ENCODE measurements at regions not wholly inside any gene's neighbourhood (a gene's known extent, or its start where the extent isn't known, plus 50 kb on each side); places are given as distances from the start of the nearest gene placed in this dataset.

GRCh38 chr3:165434516-165434915 is 238.3 kb upstream of the SLITRK3 start:
- ChIA-PET CTCF (ENCODE audit: low intra/inter-chr PET ratio, low total read pairs) (no interaction called here), POLR2A (no interaction called here)
- Histone ChIP-seq H3K4me2 (ENCODE audit: low read depth, low read length) (no peak overlapping the region), H4K20me1 (ENCODE audit: insufficient read depth, low read length) (no peaks in the 10 kb centered on the region), H3K27ac (ENCODE audit: extremely low read length, insufficient read depth, low read length) (no peak overlapping the region), H3K4me3 (replicated peaks in 1 of 3; ENCODE audit: insufficient read depth in 1 of 3, low read depth in 2 of 3, low read length in 3 of 3) (no peak overlapping the region), H2AFZ (ENCODE audit: low read length) (no peak overlapping the region), H3K36me3 (replicated peaks in 1 of 2; ENCODE audit: control insufficient read depth in 1 of 2, insufficient read depth in 2 of 2, low read length in 2 of 2) (no peaks in the 10 kb centered on the region), H3K79me2 (ENCODE audit: insufficient read depth, low read length) (no peaks in the 10 kb centered on the region), H3K9me3 (ENCODE audit: low read length) (peaks cover 41% of the 10 kb centered on the region), H3K9ac (ENCODE audit: insufficient read depth, low read depth, low read length) (no peak overlapping the region), H3K4me1 (ENCODE audit: insufficient read depth, low read length) (no peaks in the 10 kb centered on the region), H3K27me3 (ENCODE audit: control insufficient read depth in 1 of 2, insufficient read depth in 2 of 2, low read length in 2 of 2) (no peaks in the 10 kb centered on the region)
- FAIRE-seq (no peak), ATAC-seq (no peak), DNase-seq (ENCODE audit: low spot score) (no peak)
- 3% methylated on average over 3 of the region's 3 CpGs for WGBS (ENCODE audit: low lambda C conversion rate)
- in situ Hi-C loops (cut with HindIII; ENCODE audit: extremely low pct_ligation_motif_present, low pct_unique_long_range_greater_than_20kb) (no loop called here), intact Hi-C loops (cut with micrococcal nuclease; ENCODE audit: unreplicated experiment) (no loop called here)
- no peak for TF ChIP-seq JUN (CRISPR knock-in tag; IDR thresholded peaks at IDR 0.05)
- no peak for TF ChIP-seq MNT (IDR thresholded peaks at IDR 0.05)
- no peak for TF ChIP-seq ISL2 (CRISPR knock-in tag; IDR thresholded peaks at IDR 0.05)
- TF ChIP-seq ZNF224 (CRISPR knock-in tag; IDR thresholded peaks at IDR 0.05) = no peak
- TF ChIP-seq NFYB (CRISPR knock-in tag; IDR thresholded peaks at IDR 0.05) = no peak
- BruUV-seq (replicated peaks) = no TSS peak

GRCh38 chr3:165406425-165406824 is 210.2 kb upstream of the SLITRK3 start:
- Histone ChIP-seq H2AFZ (ENCODE audit: low read length) (no peak overlapping the region), H3K4me2 (ENCODE audit: low read depth, low read length) (no peak overlapping the region), H3K79me2 (ENCODE audit: insufficient read depth, low read length) (no peaks in the 10 kb centered on the region), H3K4me3 (replicated peaks in 1 of 3; ENCODE audit: insufficient read depth in 1 of 3, low read depth in 2 of 3, low read length in 3 of 3) (no peak overlapping the region), H3K36me3 (replicated peaks in 1 of 2; ENCODE audit: control insufficient read depth in 1 of 2, insufficient read depth in 2 of 2, low read length in 2 of 2) (no peaks in the 10 kb centered on the region), H3K9ac (ENCODE audit: insufficient read depth, low read depth, low read length) (no peak overlapping the region), H3K27ac (ENCODE audit: extremely low read length, insufficient read depth, low read length) (no peak overlapping the region), H3K27me3 (ENCODE audit: control insufficient read depth in 1 of 2, insufficient read depth in 2 of 2, low read length in 2 of 2) (no peaks in the 10 kb centered on the region), H3K4me1 (ENCODE audit: insufficient read depth, low read length) (no peaks in the 10 kb centered on the region), H4K20me1 (ENCODE audit: insufficient read depth, low read length) (no peaks in the 10 kb centered on the region), H3K9me3 (ENCODE audit: low read length) (no peaks in the 10 kb centered on the region)
- 44% methylated on average over 2 of the region's 2 CpGs for WGBS (ENCODE audit: low lambda C conversion rate)
- ChIA-PET CTCF (ENCODE audit: low intra/inter-chr PET ratio, low total read pairs) (no interaction called here), POLR2A (no interaction called here)
- intact Hi-C loops (cut with micrococcal nuclease; ENCODE audit: unreplicated experiment) = no loop called here
- ATAC-seq = no peak
- no peak for DNase-seq (ENCODE audit: low spot score)
- FAIRE-seq = no peak
- no TSS peak for BruUV-seq (replicated peaks)
- in situ Hi-C loops (cut with HindIII; ENCODE audit: extremely low pct_ligation_motif_present, low pct_unique_long_range_greater_than_20kb) = no loop called here
- TF ChIP-seq ZNF468 (CRISPR knock-in tag; IDR thresholded peaks at IDR 0.05) = no peak
- no peak for TF ChIP-seq ZBTB7A (CRISPR knock-in tag; IDR thresholded peaks at IDR 0.05)
- no peak for TF ChIP-seq ZBTB42 (CRISPR knock-in tag; IDR thresholded peaks at IDR 0.05)
- TF ChIP-seq, protein P1, sequence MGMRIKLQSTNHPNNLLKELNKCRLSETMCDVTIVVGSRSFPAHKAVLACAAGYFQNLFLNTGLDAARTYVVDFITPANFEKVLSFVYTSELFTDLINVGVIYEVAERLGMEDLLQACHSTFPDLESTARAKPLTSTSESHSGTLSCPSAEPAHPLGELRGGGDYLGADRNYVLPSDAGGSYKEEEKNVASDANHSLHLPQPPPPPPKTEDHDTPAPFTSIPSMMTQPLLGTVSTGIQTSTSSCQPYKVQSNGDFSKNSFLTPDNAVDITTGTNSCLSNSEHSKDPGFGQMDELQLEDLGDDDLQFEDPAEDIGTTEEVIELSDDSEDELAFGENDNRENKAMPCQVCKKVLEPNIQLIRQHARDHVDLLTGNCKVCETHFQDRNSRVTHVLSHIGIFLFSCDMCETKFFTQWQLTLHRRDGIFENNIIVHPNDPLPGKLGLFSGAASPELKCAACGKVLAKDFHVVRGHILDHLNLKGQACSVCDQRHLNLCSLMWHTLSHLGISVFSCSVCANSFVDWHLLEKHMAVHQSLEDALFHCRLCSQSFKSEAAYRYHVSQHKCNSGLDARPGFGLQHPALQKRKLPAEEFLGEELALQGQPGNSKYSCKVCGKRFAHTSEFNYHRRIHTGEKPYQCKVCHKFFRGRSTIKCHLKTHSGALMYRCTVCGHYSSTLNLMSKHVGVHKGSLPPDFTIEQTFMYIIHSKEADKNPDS (CRISPR knock-in tag; IDR thresholded peaks at IDR 0.05) = no peak
- TF ChIP-seq, protein P2, sequence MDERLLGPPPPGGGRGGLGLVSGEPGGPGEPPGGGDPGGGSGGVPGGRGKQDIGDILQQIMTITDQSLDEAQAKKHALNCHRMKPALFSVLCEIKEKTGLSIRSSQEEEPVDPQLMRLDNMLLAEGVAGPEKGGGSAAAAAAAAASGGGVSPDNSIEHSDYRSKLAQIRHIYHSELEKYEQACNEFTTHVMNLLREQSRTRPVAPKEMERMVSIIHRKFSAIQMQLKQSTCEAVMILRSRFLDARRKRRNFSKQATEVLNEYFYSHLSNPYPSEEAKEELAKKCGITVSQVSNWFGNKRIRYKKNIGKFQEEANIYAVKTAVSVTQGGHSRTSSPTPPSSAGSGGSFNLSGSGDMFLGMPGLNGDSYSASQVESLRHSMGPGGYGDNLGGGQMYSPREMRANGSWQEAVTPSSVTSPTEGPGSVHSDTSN (CRISPR knock-in tag; IDR thresholded peaks at IDR 0.05) = no peak
- TF ChIP-seq E2F2 (CRISPR knock-in tag; IDR thresholded peaks at IDR 0.05; ENCODE audit: borderline replicate concordance) = no peak
- no peak for TF ChIP-seq NR1H2 (CRISPR knock-in tag; IDR thresholded peaks at IDR 0.05; ENCODE audit: borderline replicate concordance, low read depth)
- no peak for TF ChIP-seq HNRNPLL (IDR thresholded peaks at IDR 0.05; ENCODE audit: low read depth, low read length, poor library complexity, severe bottlenecking)
- TF ChIP-seq MAF1 (CRISPR knock-in tag; IDR thresholded peaks at IDR 0.05; ENCODE audit: borderline replicate concordance) = no peak
